Neuron (in vitro differentiated cells): ENCODE measurements at regions not wholly inside any gene's neighbourhood (a gene's known extent, or its start where the extent isn't known, plus 50 kb on each side); places are given as distances from the start of the nearest gene placed in this dataset.

ENCODE experiments used
- H2AFZ ChIP-seq: one replicate; pipeline ENCODE4 v1.6.1; 2013; ENCODE audit warnings: low read depth, mild to moderate bottlenecking, inconsistent platforms, low read length, moderate library complexity
- H3K27me3 ChIP-seq: one replicate; pipeline ENCODE4 v1.6.1; 2013; ENCODE audit warnings: low read length; ENCODE audit not compliant: insufficient read depth
- H3K36me3 ChIP-seq: one replicate; pipeline ENCODE4 v1.6.1; 2013; ENCODE audit warnings: low read length; ENCODE audit not compliant: insufficient read depth
- H3K4me1 ChIP-seq: one replicate; pipeline ENCODE4 v1.6.1; 2013; ENCODE audit warnings: low read length; ENCODE audit not compliant: insufficient read depth
- H3K4me3 ChIP-seq: 2 replicates; pipeline ENCODE4 v1.5.1; 2013; ENCODE audit warnings: mild to moderate bottlenecking, low read length, moderate library complexity
- H3K9me3 ChIP-seq: one replicate; pipeline ENCODE4 v1.6.1; 2013; ENCODE audit warnings: low read length

DNA sequence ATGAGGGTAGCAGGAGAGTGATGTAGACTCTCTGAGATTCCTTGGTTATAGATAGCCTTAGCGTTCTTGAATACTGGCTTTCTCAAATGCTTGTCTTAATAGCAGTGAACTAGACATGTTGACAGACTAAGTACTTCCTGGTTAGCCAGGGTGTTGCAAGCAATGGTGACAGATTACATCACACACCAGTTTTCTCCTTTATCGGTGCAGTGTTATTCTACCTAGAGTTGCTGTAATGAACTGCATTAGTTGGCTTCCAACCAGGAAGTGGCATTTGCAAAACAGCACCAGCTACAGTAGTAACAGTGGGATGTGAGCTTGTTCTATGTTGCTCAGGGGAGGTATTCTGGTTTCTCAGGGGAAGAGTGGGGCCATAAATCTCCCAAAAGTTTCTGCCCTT is 582.2 kb upstream of the DDX18 start:
- Histone ChIP-seq H2AFZ (no peak overlapping the region), H3K4me3 (no peak overlapping the region), H3K9me3 (no peaks in the 10 kb centered on the region), H3K27me3 (no peaks in the 10 kb centered on the region), H3K36me3 (no peaks in the 10 kb centered on the region), H3K4me1 (no peaks in the 10 kb centered on the region)

- H3K4me3 ChIP-seq = no peak overlapping the region
- H3K4me1 ChIP-seq = peaks cover 5% of the 10 kb centered on the region
- peaks cover 5% of the 10 kb centered on the region for H3K9me3 ChIP-seq
- no peaks in the 10 kb centered on the region for H3K27me3 ChIP-seq
- no peaks in the 10 kb centered on the region for H3K36me3 ChIP-seq
- H2AFZ ChIP-seq = no peak overlapping the region
These were observed 557.1 kb upstream of the DDX18 start for GRCh38 chr2:117257362-117257761.

- Histone ChIP-seq H3K4me3 (no peak overlapping the region), H3K9me3 (no peaks in the 10 kb centered on the region), H3K27me3 (no peaks in the 10 kb centered on the region), H3K4me1 (peaks cover 9% of the 10 kb centered on the region), H3K36me3 (no peaks in the 10 kb centered on the region), H2AFZ (no peak overlapping the region)
These were observed 544.9 kb upstream of the DDX18 start for GRCh38 chr2:117269574-117269973.

DNA sequence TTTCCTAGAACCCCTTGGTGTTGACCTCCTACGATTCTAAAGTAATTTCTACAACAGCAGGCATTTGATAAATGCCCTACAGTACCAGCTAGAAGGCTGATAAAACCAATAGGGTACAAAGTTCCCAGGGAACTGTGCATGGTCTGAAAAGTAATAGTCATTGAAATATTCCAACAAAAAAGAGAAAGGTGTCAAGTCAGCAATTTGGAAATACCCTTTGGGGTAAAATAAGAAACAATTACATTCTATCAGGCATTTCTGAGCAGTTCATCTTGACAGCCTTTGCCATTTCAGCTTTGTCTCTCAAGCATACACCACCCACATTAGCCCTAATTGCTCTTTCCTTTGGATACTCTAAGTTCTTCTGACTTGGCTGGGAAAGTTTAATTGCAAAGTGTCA is 542.9 kb upstream of the DDX18 start:
- Histone ChIP-seq H3K9me3 (no peaks in the 10 kb centered on the region), H3K36me3 (no peaks in the 10 kb centered on the region), H3K27me3 (no peaks in the 10 kb centered on the region), H2AFZ (no peak overlapping the region), H3K4me3 (no peak overlapping the region), H3K4me1 (peaks cover 9% of the 10 kb centered on the region)

DNA sequence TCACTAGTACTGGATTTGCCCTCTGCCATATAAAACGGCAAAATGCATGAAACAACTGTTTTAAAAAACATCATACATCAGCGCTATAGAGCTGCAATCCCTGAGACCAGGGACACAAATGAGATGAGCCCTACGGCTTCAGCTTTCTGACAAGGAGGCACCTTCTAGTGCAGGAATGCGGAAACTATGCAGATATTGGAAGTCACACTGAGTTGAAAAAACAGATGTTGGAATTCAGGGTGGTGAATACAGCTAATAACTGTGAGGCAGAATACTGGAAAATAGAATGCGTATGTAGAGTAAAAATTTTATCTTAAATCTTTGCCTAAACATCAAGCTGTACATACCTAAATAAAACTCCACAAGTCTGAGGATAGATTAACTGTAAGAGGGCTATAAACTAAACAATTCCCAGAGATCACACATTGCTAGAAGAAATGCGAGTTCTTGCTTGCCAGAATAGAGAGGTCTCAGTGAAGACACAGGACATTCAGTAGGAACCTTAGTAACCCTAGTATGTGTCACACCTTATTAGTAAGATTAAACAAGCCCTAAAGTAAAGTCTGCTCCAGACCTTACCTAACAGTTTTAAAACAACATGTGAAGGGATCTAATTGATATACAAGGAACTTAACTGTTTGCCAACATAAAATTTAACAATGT is 541.4 kb upstream of the DDX18 start:
- H2AFZ ChIP-seq = no peak overlapping the region
- H3K4me3 ChIP-seq = no peak overlapping the region
- no peaks in the 10 kb centered on the region for H3K27me3 ChIP-seq
- no peaks in the 10 kb centered on the region for H3K36me3 ChIP-seq
- H3K4me1 ChIP-seq = peaks cover 13% of the 10 kb centered on the region
- H3K9me3 ChIP-seq = no peaks in the 10 kb centered on the region

DNA sequence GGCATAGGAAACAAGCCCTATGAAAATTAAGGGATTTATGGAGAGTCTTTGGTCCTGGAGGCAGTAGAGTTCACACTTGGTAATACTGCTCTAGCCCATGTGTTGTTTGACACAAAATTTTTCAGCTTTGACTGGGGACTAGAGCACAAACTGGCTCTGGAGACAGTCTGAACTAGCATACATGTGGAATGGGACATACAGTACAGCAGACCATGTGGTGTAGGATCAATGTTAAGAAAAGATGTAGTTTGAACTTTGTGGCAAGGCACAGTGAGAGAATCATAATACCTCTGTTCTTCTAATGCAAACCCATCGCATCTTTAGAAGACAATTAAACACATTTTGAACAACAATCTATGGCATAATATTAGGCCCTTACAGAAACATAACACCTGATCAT is 521.5 kb upstream of the DDX18 start:
- Histone ChIP-seq H3K9me3 (no peaks in the 10 kb centered on the region), H3K36me3 (no peaks in the 10 kb centered on the region), H3K4me1 (no peaks in the 10 kb centered on the region), H3K27me3 (no peaks in the 10 kb centered on the region), H2AFZ (no peak overlapping the region), H3K4me3 (no peak overlapping the region)

- Histone ChIP-seq H2AFZ (no peak overlapping the region), H3K4me1 (no peaks in the 10 kb centered on the region), H3K36me3 (no peaks in the 10 kb centered on the region), H3K9me3 (peaks cover 2% of the 10 kb centered on the region), H3K4me3 (no peak overlapping the region), H3K27me3 (no peaks in the 10 kb centered on the region)
These were observed 515.0 kb upstream of the DDX18 start for GRCh38 chr2:117299451-117299850.

DNA sequence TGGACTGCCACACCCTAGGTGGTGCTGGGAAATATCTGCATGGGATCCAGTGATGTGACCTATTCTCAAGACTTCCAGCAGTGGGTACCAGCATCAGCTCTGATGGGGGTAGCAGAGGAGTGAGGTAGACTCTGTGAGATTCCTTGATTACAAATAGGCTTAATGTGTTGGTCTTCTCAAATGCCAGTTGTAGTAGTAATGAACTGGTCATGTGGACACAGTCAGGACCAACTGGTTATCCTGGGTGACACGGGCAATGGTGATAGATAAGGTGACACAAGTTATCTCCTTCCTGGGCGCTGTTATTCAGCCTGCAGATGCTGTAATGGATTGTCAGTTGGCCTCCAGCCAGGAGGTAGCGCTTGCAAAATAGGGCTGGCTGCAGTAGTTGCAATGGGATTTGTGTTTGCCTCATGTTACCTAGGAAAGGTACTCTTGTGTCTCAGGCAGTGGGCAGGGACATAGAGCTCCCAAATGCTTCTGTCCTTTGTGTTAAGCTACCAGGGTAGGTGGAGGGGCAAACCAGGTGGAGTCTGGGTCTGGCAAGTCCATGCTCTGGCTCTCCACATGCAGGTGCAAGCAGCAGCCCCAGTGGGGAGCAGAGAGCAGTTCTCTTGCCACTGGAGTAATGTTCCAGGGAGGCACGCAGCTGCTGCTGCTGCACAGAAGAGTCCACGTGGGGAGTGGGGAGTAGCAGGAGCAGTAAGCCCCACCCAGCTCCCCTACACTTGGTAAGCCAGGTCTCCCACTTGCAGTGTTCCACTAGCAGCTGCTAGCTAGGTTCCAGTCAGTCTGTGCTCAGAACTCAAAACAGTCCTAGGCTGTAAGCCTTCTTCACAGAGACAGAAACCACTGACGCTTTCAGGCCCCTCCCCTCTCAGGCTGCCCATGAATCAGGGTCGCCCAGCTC is 505.4 kb upstream of the DDX18 start:
- Histone ChIP-seq H3K9me3 (no peaks in the 10 kb centered on the region), H2AFZ (no peak overlapping the region), H3K36me3 (no peaks in the 10 kb centered on the region)

DNA sequence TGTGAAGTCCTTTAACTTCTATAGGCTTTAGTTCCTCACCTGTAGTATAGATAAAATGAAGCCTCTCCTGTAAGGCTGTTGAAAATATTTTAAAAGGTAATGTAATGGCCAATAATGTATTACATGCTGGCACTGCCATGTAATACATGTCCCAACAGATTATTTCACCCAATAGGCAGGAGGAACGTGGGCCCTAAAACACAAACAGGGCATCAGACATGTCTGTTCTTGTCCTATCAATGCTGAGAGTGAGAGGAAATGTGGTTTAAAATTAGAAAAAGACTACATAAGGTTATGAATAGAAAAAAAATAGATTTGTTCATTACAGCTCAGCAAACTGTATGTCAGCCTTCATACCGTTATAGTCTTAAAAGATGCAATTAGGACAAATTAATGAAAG is 492.7 kb upstream of the DDX18 start:
- no peaks in the 10 kb centered on the region for H3K9me3 ChIP-seq
- H3K4me1 ChIP-seq = peaks cover 6% of the 10 kb centered on the region
- no peaks in the 10 kb centered on the region for H3K36me3 ChIP-seq
- H3K4me3 ChIP-seq = no peak overlapping the region
- H3K27me3 ChIP-seq = no peaks in the 10 kb centered on the region
- no peak overlapping the region for H2AFZ ChIP-seq

More for the DNA sequence above, 505.4 kb upstream of the DDX18 start:
- Histone ChIP-seq H3K4me3 (no peak overlapping the region), H3K4me1 (no peaks in the 10 kb centered on the region), H3K27me3 (no peaks in the 10 kb centered on the region)

DNA sequence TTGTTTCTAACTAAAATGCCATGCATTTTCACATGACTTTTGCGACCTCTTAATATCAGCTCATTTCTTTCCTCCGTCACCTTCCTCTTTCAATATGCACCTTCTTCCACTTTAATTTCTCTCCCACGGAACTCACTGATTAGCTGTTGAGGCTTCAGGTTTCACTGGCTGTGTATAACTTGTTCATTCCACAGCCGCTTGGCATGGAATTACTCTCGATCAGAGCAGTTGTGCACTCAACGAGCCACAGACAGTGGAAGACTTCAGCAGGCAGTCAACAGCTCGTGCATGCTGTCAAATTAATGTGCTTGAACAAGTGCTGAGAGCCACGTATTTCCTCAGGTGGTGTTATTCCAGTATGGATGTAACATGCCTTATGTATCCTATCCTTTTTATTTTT is 491.2 kb upstream of the DDX18 start:
- H3K27me3 ChIP-seq = no peaks in the 10 kb centered on the region
- H2AFZ ChIP-seq = no peak overlapping the region
- H3K36me3 ChIP-seq = no peaks in the 10 kb centered on the region
- no peak overlapping the region for H3K4me3 ChIP-seq
- no peaks in the 10 kb centered on the region for H3K9me3 ChIP-seq
- peaks cover under 1% of the 10 kb centered on the region for H3K4me1 ChIP-seq

DNA sequence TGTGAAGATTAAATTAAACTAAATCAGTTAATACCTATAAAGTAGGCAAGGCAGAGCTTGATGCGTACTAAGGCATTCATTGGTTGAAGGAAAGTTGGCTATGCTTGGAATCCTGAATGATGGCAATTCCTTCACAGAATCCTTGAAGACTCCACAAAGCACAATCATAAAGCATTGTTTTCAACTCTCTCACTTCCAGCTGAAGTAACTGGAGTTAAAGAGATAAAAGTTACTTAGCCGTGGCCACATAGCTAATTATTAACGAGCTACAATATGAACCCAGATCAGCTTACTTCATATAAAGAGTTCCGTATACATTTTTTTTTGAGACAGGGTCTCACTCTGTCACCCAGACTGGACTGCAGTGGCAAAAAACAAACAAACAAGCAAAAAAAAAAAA is 483.9 kb upstream of the DDX18 start:
- H3K4me3 ChIP-seq = no peak overlapping the region
- H3K27me3 ChIP-seq = no peaks in the 10 kb centered on the region
- H3K9me3 ChIP-seq = no peaks in the 10 kb centered on the region
- H2AFZ ChIP-seq = no peak overlapping the region
- peaks cover 3% of the 10 kb centered on the region for H3K4me1 ChIP-seq
- H3K36me3 ChIP-seq = no peaks in the 10 kb centered on the region

DNA sequence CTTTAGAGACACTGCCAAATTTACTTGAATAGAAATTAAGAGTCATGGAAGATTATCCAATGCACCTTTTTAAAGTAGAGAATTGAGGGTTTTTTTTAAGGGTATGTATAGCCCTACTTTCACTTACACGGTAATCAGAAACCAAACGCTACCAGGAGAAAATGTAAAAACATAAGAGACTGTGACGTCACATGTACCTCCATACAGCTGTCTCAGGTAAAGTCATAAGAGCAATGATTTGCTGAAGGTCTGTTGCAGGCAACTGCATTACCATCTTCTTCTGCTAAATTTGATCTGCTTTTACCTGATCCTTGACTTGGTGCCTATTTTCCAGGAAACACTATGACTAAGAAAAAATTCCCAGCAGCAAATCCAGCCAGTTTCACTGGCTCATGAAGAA is 478.5 kb upstream of the DDX18 start:
- no peak overlapping the region for H2AFZ ChIP-seq
- H3K27me3 ChIP-seq = no peaks in the 10 kb centered on the region
- H3K36me3 ChIP-seq = no peaks in the 10 kb centered on the region
- H3K4me1 ChIP-seq = no peaks in the 10 kb centered on the region
- H3K9me3 ChIP-seq = no peaks in the 10 kb centered on the region
- H3K4me3 ChIP-seq = no peak overlapping the region

GRCh38 chr2:117336496-117336895 is 478.0 kb upstream of the DDX18 start:
- no peaks in the 10 kb centered on the region for H3K4me1 ChIP-seq
- no peak overlapping the region for H3K4me3 ChIP-seq
- no peaks in the 10 kb centered on the region for H3K9me3 ChIP-seq
- H3K27me3 ChIP-seq = no peaks in the 10 kb centered on the region
- no peak overlapping the region for H2AFZ ChIP-seq
- no peaks in the 10 kb centered on the region for H3K36me3 ChIP-seq
